ENCODE measurements at regions not wholly inside any gene's neighbourhood (a gene's known extent, or its start where the extent isn't known, plus 50 kb on each side); places are given as distances from the start of the nearest gene placed in this dataset.

- Histone ChIP-seq H3F3A (ENCODE audit: control insufficient read depth, insufficient read depth) (no peaks in the 10 kb centered on the region), H3K36me3 (ENCODE audit: control insufficient read depth, low read length) (no peaks in the 10 kb centered on the region), H3K4me1 (ENCODE audit: control insufficient read depth, low read length) (no peaks in the 10 kb centered on the region), H4K20me1 (ENCODE audit: control insufficient read depth, insufficient read depth, low read depth, low read length) (no peaks in the 10 kb centered on the region), H3K4me2 (ENCODE audit: low read length) (no peak overlapping the region), H3K27me3 (ENCODE audit: control insufficient read depth, low read length) (peaks cover 17% of the 10 kb centered on the region), H3K9me2 (replicated peaks; ENCODE audit: control insufficient read depth, low read length) (no peaks in the 10 kb centered on the region), H3K79me2 (ENCODE audit: control insufficient read depth, low read length) (no peaks in the 10 kb centered on the region), H3K4me3 (ENCODE audit: low read length) (no peak overlapping the region), H3K27ac (ENCODE audit: low read depth, low read length) (no peak overlapping the region), H3K9me3 (ENCODE audit: control insufficient read depth, insufficient read depth, low read length) (no peaks in the 10 kb centered on the region)
- TF ChIP-seq CTCF (IDR thresholded peaks at IDR 0.05; ENCODE audit: low read depth, low read length, poor library complexity, severe bottlenecking) (no peak), EZH2phosphoT487 (IDR thresholded peaks at IDR 0.05; ENCODE audit: borderline replicate concordance, low read length) (no peak)
Measured at GRCh38 chr11:19513253-19513652, 199.4 kb upstream of the NAV2 start.

- H3K4me1 ChIP-seq (ENCODE audit: control insufficient read depth, low read length), result no peaks in the 10 kb centered on the region
- H3K36me3 ChIP-seq (ENCODE audit: control insufficient read depth, low read length), result no peaks in the 10 kb centered on the region
- H3K27ac ChIP-seq (ENCODE audit: low read depth, low read length), result no peak overlapping the region
- H3K4me2 ChIP-seq (ENCODE audit: low read length), result no peak overlapping the region
- H3K27me3 ChIP-seq (ENCODE audit: control insufficient read depth, low read length), result peaks cover 19% of the 10 kb centered on the region
- no peaks in the 10 kb centered on the region for H3K79me2 ChIP-seq (ENCODE audit: control insufficient read depth, low read length)
- TF ChIP-seq CTCF (IDR thresholded peaks at IDR 0.05; ENCODE audit: low read depth, low read length, poor library complexity, severe bottlenecking) (no peak), EZH2phosphoT487 (IDR thresholded peaks at IDR 0.05; ENCODE audit: borderline replicate concordance, low read length) (no peak)
- H3K9me2 ChIP-seq (replicated peaks; ENCODE audit: control insufficient read depth, low read length), result no peaks in the 10 kb centered on the region
- H3F3A ChIP-seq (ENCODE audit: control insufficient read depth, insufficient read depth), result no peaks in the 10 kb centered on the region
- no peaks in the 10 kb centered on the region for H4K20me1 ChIP-seq (ENCODE audit: control insufficient read depth, insufficient read depth, low read depth, low read length)
- H3K9me3 ChIP-seq (ENCODE audit: control insufficient read depth, insufficient read depth, low read length), result no peaks in the 10 kb centered on the region
- H3K4me3 ChIP-seq (ENCODE audit: low read length), result no peak overlapping the region
Measured at GRCh38 chr11:19512618-19513017, 200.0 kb upstream of the NAV2 start.

GRCh38 chr11:19511413-19512183 lies 201.0 kb upstream of the NAV2 start:
- no peaks in the 10 kb centered on the region for H3K36me3 ChIP-seq (ENCODE audit: control insufficient read depth, low read length)
- H3F3A ChIP-seq (ENCODE audit: control insufficient read depth, insufficient read depth), result no peaks in the 10 kb centered on the region
- H4K20me1 ChIP-seq (ENCODE audit: control insufficient read depth, insufficient read depth, low read depth, low read length), result no peaks in the 10 kb centered on the region
- no peak overlapping the region for H3K27ac ChIP-seq (ENCODE audit: low read depth, low read length)
- H3K4me2 ChIP-seq (ENCODE audit: low read length), result no peak overlapping the region
- no peaks in the 10 kb centered on the region for H3K4me1 ChIP-seq (ENCODE audit: control insufficient read depth, low read length)
- peaks cover 17% of the 10 kb centered on the region for H3K27me3 ChIP-seq (ENCODE audit: control insufficient read depth, low read length)
- no peaks in the 10 kb centered on the region for H3K79me2 ChIP-seq (ENCODE audit: control insufficient read depth, low read length)
- no peaks in the 10 kb centered on the region for H3K9me3 ChIP-seq (ENCODE audit: control insufficient read depth, insufficient read depth, low read length)
- H3K9me2 ChIP-seq (replicated peaks; ENCODE audit: control insufficient read depth, low read length), result no peaks in the 10 kb centered on the region
- H3K4me3 ChIP-seq (ENCODE audit: low read length), result no peak overlapping the region
- TF ChIP-seq CTCF (IDR thresholded peaks at IDR 0.05; ENCODE audit: low read depth, low read length, poor library complexity, severe bottlenecking) (no peak), EZH2phosphoT487 (IDR thresholded peaks at IDR 0.05; ENCODE audit: borderline replicate concordance, low read length) (no peak)
